ENCODE measurements at regions not wholly inside any gene's neighbourhood (a gene's known extent, or its start where the extent isn't known, plus 50 kb on each side); places are given as distances from the start of the nearest gene placed in this dataset.

DNA sequence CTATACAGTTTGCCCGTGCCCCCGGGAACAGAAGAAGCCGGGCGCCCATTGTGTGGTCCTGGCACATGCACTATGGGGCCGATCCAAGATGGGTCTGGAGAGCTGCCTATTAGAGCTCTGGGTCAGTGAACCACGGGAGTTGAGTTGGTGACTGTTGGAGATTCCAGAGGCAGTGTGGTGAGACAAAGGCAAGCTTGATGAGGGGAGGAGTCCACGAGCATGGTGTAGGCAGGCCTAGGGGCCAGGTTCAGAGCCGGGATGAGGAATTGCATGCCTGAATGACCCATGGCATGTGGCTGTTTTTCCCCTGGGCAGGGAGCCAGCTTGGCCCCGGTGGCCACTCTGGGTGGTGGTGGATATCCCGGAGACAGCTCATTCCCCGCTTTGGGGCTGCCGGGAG is 84.4 kb upstream of the STC2 start:
- H3K27me3 Mint-ChIP-seq (ENCODE audit: insufficient read depth, low read depth), result peaks cover 2% of the 10 kb centered on the region
- peak overlapping the region; percentile 52 for H3K4me3 Mint-ChIP-seq
- H3K27ac Mint-ChIP-seq, result no peak overlapping the region
- Histone ChIP-seq H2AFZ (replicated peaks) (no peak overlapping the region), H3K27me3 (no peaks in the 10 kb centered on the region), H3F3A (ENCODE audit: low read depth) (no peaks in the 10 kb centered on the region), H3K4me1 (no peaks in the 10 kb centered on the region), H3K9me3 (ENCODE audit: low read depth) (no peaks in the 10 kb centered on the region), H4K20me1 (ENCODE audit: low read depth) (no peaks in the 10 kb centered on the region), H3K4me2 (no peak overlapping the region), H3K9ac (no peak overlapping the region), H3K4me3 (no peak overlapping the region), H3K27ac (no peak overlapping the region), H3K36me3 (no peaks in the 10 kb centered on the region), H3K79me2 (ENCODE audit: low read depth) (no peaks in the 10 kb centered on the region)
- H3K4me1 Mint-ChIP-seq, result peaks cover 6% of the 10 kb centered on the region
- H3K9me3 Mint-ChIP-seq, result peaks cover 9% of the 10 kb centered on the region
- DNase-seq (ENCODE audit: low spot score), result no peak
- TF ChIP-seq CTCF (IDR thresholded peaks at IDR 0.05) (no peak), EZH2 (IDR thresholded peaks at IDR 0.05) (no peak), EZH2phosphoT487 (IDR thresholded peaks at IDR 0.05) (no peak)
- no peaks in the 10 kb centered on the region for H3K36me3 Mint-ChIP-seq

DNA sequence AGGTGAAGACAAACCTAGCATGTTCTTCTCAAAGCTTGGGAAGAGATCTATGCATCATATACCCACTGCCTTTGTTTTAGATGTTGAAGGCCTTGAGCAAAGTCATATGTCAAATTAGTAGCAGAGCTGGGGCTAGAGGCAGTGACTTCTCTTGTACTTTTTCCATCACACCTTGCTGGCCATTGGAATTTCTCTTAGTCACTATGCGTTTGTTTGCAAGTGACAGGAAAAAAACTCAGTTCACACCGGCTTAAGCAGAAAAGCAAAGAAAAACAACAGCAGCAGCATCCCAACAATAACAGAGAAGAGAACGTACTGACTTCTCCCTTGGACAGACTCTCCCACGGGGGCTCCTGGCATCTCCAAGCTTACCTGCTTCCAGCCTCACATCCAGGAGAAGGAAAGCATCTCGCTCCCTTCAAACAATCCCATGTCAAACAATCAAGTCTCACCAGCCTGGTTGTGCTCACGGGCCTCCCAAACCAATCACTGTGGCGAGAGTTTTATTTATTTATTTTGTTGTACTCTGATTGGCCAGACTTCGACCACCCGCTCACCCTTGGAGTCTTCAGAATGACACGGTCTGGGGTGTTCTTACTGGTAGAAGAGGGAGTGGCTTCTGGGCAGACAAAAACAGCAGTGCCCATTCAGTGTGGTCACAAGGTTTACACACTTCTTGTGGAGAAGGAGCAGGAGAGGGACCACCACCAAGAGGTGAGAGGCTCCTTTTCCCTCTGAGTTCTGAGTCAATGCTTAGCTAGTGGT is 83.8 kb upstream of the STC2 start:
- H3K27ac ChIP-seq, result no peak overlapping the region
- H3F3A ChIP-seq (ENCODE audit: low read depth), result no peaks in the 10 kb centered on the region
- TF ChIP-seq EZH2phosphoT487 (IDR thresholded peaks at IDR 0.05) (no peak), CTCF (IDR thresholded peaks at IDR 0.05) (no peak), EZH2 (IDR thresholded peaks at IDR 0.05) (no peak)
- Mint-ChIP-seq H3K36me3 (no peaks in the 10 kb centered on the region), H3K4me1 (peaks cover 6% of the 10 kb centered on the region), H3K27ac (no peak overlapping the region), H3K4me3 (no peak overlapping the region), H3K9me3 (peaks cover 6% of the 10 kb centered on the region), H3K27me3 (ENCODE audit: insufficient read depth, low read depth) (peaks cover 2% of the 10 kb centered on the region)
- H3K4me3 ChIP-seq, result no peak overlapping the region
- H3K27me3 ChIP-seq, result no peaks in the 10 kb centered on the region
- H3K9ac ChIP-seq, result no peak overlapping the region
- no peak overlapping the region for H3K4me2 ChIP-seq
- H3K36me3 ChIP-seq, result no peaks in the 10 kb centered on the region
- no peaks in the 10 kb centered on the region for H4K20me1 ChIP-seq (ENCODE audit: low read depth)
- H3K9me3 ChIP-seq (ENCODE audit: low read depth), result no peaks in the 10 kb centered on the region
- no peak overlapping the region for H2AFZ ChIP-seq (replicated peaks)
- H3K79me2 ChIP-seq (ENCODE audit: low read depth), result no peaks in the 10 kb centered on the region
- H3K4me1 ChIP-seq, result no peaks in the 10 kb centered on the region
- DNase-seq (ENCODE audit: low spot score), result no peak

GRCh38 chr5:173410459-173411233 is 82.4 kb upstream of the STC2 start:
- no peak overlapping the region for H3K9ac ChIP-seq
- DNase-seq (ENCODE audit: low spot score), result no peak
- H3K4me2 ChIP-seq, result no peak overlapping the region
- H3K9me3 ChIP-seq (ENCODE audit: low read depth), result no peaks in the 10 kb centered on the region
- no peak overlapping the region for H3K27ac Mint-ChIP-seq
- H3K27ac ChIP-seq, result no peak overlapping the region
- H3K36me3 ChIP-seq, result no peaks in the 10 kb centered on the region
- no peaks in the 10 kb centered on the region for H3F3A ChIP-seq (ENCODE audit: low read depth)
- H3K36me3 Mint-ChIP-seq, result no peaks in the 10 kb centered on the region
- no peaks in the 10 kb centered on the region for H3K79me2 ChIP-seq (ENCODE audit: low read depth)
- no peaks in the 10 kb centered on the region for H3K4me1 ChIP-seq
- H3K27me3 ChIP-seq, result no peaks in the 10 kb centered on the region
- TF ChIP-seq EZH2 (IDR thresholded peaks at IDR 0.05) (no peak), CTCF (IDR thresholded peaks at IDR 0.05) (no peak), EZH2phosphoT487 (IDR thresholded peaks at IDR 0.05) (no peak)
- no peak overlapping the region for H2AFZ ChIP-seq (replicated peaks)
- no peaks in the 10 kb centered on the region for H4K20me1 ChIP-seq (ENCODE audit: low read depth)
- H3K4me1 Mint-ChIP-seq, result peaks cover 6% of the 10 kb centered on the region
- no peak overlapping the region for H3K4me3 ChIP-seq
- H3K4me3 Mint-ChIP-seq, result no peak overlapping the region
- peaks cover 3% of the 10 kb centered on the region for H3K9me3 Mint-ChIP-seq
- peaks cover 2% of the 10 kb centered on the region for H3K27me3 Mint-ChIP-seq (ENCODE audit: insufficient read depth, low read depth)

All from neural progenitor cell (in vitro differentiated cells).